ENCODE measurements at regions not wholly inside any gene's neighbourhood (a gene's known extent, or its start where the extent isn't known, plus 50 kb on each side); places are given as distances from the start of the nearest gene placed in this dataset.

GRCh38 chr3:8077126-8077525 lies 424.5 kb upstream of the LMCD1 start:
- no peak for TF ChIP-seq USF2 (IDR thresholded peaks at IDR 0.05; ENCODE audit: low read depth, low read length)
- Histone ChIP-seq H2BK120ac (ENCODE audit: low read depth, low read length) (no peak overlapping the region), H3K9me3 (ENCODE audit: control insufficient read depth, insufficient read depth, low read length) (peaks cover 2% of the 10 kb centered on the region; the same call in 1 of the 2 replicates), H2AK9ac (replicated peaks; ENCODE audit: low read depth, low read length, poor library complexity) (no peak overlapping the region), H4K5ac (ENCODE audit: low read depth, low read length) (no peak overlapping the region), H3K36me3 (ENCODE audit: control insufficient read depth, insufficient read depth, low read length) (no peaks in the 10 kb centered on the region), H3K4me3 (ENCODE audit: insufficient read depth, low read depth, low read length) (no peak overlapping the region), H2BK5ac (ENCODE audit: low read depth, low read length, poor library complexity, severe bottlenecking) (no peak overlapping the region), H3K4me2 (ENCODE audit: low read depth, low read length) (no peak overlapping the region), H3K4ac (ENCODE audit: low read depth, low read length) (no peak overlapping the region), H3K27me3 (ENCODE audit: control insufficient read depth, insufficient read depth, low read length) (no peaks in the 10 kb centered on the region), H3K14ac (replicated peaks; ENCODE audit: low read depth, low read length) (no peak overlapping the region), H3K27ac (ENCODE audit: insufficient read depth, low read length) (no peak overlapping the region), H4K8ac (ENCODE audit: low read depth in 2 of 2, low read length in 2 of 2) (no peak overlapping the region), H3K18ac (ENCODE audit: low read depth, low read length) (no peak overlapping the region), H3K4me1 (ENCODE audit: control insufficient read depth, insufficient read depth, low read length) (no peaks in the 10 kb centered on the region), H2AK5ac (ENCODE audit: low read depth, low read length) (no peak overlapping the region), H2AFZ (replicated peaks; ENCODE audit: low read length, poor library complexity) (no peak overlapping the region), H3K23ac (ENCODE audit: low read depth, low read length) (no peak overlapping the region), H2BK20ac (ENCODE audit: low read depth, low read length) (no peak overlapping the region), H3K79me1 (ENCODE audit: low read depth in 1 of 2, low read length in 2 of 2) (no peaks in the 10 kb centered on the region), H3K9me1 (ENCODE audit: insufficient read depth, low read length) (no peaks in the 10 kb centered on the region), H4K91ac (ENCODE audit: insufficient read depth, low read depth, low read length) (no peak overlapping the region), H3K9ac (ENCODE audit: low read depth, low read length) (no peak overlapping the region), H3K56ac (ENCODE audit: extremely low read depth, insufficient read depth, low read length) (no peak overlapping the region), H4K20me1 (ENCODE audit: insufficient read depth, low read length) (no peaks in the 10 kb centered on the region), H2BK15ac (ENCODE audit: low read depth, low read length) (no peak overlapping the region)
- POLR2A ChIA-PET (ENCODE audit: unreplicated experiment) = no interaction called here
- BruUV-seq (replicated peaks) = no TSS peak
- CTCF ChIA-PET = no interaction called here
- dilution Hi-C loops (cut with HindIII; ENCODE audit: low sequenced_read_pairs, unreplicated experiment) (no loop called here), intact Hi-C loops (cut with micrococcal nuclease) (no loop called here), in situ Hi-C loops (cut with MboI; ENCODE audit: low sequenced_read_pairs) (no loop called here)
- no CpG with 5 or more reads among the region's 1 CpG for WGBS, 2 experiments (ENCODE audit: extremely low coverage in 2 of 2, insufficient read length in 1 of 2)
- ATAC-seq (ENCODE audit: low read depth) = no peak
- DNase-seq = no peak

Data from IMR-90 (cell line).